ENCODE measurements at regions not wholly inside any gene's neighbourhood (a gene's known extent, or its start where the extent isn't known, plus 50 kb on each side); places are given as distances from the start of the nearest gene placed in this dataset.

DNA sequence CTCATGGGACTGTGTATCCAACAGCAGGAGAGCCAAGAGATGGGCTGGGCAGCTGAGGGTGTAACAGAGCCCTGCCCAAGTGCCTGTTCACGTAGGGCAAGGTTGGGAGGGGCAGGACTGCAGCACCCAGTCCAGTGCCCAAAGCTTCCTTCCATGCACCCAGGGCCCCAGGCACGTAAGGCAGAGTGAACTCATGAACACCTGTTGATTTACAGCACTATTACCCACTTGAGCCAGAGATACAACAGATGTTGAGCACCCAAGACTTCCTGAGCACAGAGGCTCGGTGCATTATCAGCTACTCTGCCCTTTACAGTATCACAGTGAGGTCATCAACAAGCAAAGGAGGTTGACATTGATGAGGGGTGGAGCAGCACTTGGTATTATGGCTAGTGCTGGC is 50.2 kb upstream of the FHL2 start:
- H3K36me3 Mint-ChIP-seq (ENCODE audit: low read depth) = no peaks in the 10 kb centered on the region
- peaks cover 12% of the 10 kb centered on the region for H3K27me3 Mint-ChIP-seq (ENCODE audit: insufficient read depth)
- no peak for DNase-seq
- H3K4me1 Mint-ChIP-seq (ENCODE audit: low read depth) = peaks cover 26% of the 10 kb centered on the region
- no peak overlapping the region for H3K27ac Mint-ChIP-seq
- no peaks in the 10 kb centered on the region for H3K9me3 Mint-ChIP-seq
- TF ChIP-seq, protein P1, sequence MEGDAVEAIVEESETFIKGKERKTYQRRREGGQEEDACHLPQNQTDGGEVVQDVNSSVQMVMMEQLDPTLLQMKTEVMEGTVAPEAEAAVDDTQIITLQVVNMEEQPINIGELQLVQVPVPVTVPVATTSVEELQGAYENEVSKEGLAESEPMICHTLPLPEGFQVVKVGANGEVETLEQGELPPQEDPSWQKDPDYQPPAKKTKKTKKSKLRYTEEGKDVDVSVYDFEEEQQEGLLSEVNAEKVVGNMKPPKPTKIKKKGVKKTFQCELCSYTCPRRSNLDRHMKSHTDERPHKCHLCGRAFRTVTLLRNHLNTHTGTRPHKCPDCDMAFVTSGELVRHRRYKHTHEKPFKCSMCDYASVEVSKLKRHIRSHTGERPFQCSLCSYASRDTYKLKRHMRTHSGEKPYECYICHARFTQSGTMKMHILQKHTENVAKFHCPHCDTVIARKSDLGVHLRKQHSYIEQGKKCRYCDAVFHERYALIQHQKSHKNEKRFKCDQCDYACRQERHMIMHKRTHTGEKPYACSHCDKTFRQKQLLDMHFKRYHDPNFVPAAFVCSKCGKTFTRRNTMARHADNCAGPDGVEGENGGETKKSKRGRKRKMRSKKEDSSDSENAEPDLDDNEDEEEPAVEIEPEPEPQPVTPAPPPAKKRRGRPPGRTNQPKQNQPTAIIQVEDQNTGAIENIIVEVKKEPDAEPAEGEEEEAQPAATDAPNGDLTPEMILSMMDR (IDR thresholded peaks at IDR 0.05) = no peak
- no peak overlapping the region for H3K4me3 Mint-ChIP-seq
